GM23338 (cell line): ENCODE measurements at regions not wholly inside any gene's neighbourhood (a gene's known extent, or its start where the extent isn't known, plus 50 kb on each side); places are given as distances from the start of the nearest gene placed in this dataset.

ENCODE experiments used
- CREB1 ChIP-seq: fragments of 250-450 bp; sonication (Bioruptor Pico); IDR thresholded peaks from 2 replicates; pipeline ENCODE4 v1.5.0; 2020; ENCODE audit warnings: low read depth, mild to moderate bottlenecking, moderate library complexity
- CTCF ChIP-seq, 2 experiments: fragments of 200-600 bp in 1 of 2; sonication (generic) in 1 of 2; conservative IDR thresholded peaks; 2 replicates each; pipeline versions ENCODE4 v1.5.1 to v1.6.1; 2016 to 2017; ENCODE audit warnings: antibody characterized with exemption in 2 of 2, low read depth in 2 of 2, mild to moderate bottlenecking in 2 of 2, moderate library complexity in 1 of 2
- EZH2 ChIP-seq: fragments of 200-600 bp; sonication (generic); IDR thresholded peaks from one replicate; pipeline ENCODE4 v1.8.0; 2017; ENCODE audit warnings: antibody characterized with exemption, mild to moderate bottlenecking, low read depth; ENCODE audit not compliant: unreplicated experiment
- EZH2phosphoT487 ChIP-seq: fragments of 200-600 bp; sonication (generic); IDR thresholded peaks from one replicate; pipeline ENCODE4 v1.8.1; 2018; ENCODE audit warnings: antibody characterized with exemption; ENCODE audit not compliant: unreplicated experiment

DNA sequence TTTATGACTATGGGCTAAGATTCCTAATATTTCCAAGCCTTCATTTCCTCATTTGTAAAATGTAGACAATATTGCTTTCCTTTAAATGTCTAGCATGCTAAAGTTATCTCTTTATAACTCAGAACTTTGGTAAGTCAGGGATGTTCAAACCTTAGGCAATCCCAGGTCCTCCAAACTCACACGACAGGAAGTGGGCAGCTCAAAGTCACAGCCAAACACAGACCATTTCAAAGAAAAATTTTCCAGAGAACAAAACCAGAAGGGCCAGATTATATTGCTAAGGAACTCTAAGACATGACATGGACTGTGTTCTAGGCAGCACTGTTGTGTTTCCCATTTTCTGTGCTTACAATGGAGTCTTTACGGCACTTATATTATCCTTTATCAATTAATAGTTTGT, 87.8 kb upstream of the DYNC1I1 start:
- no peak for TF ChIP-seq CTCF (conservative IDR thresholded peaks at IDR 0.05; ENCODE audit: low read depth in 2 of 2)
- TF ChIP-seq EZH2, result no peak
- no peak for TF ChIP-seq CREB1 (CRISPR knock-in tag)
- no peak for TF ChIP-seq EZH2phosphoT487
